ENCODE measurements at regions not wholly inside any gene's neighbourhood (a gene's known extent, or its start where the extent isn't known, plus 50 kb on each side); places are given as distances from the start of the nearest gene placed in this dataset.

DNA sequence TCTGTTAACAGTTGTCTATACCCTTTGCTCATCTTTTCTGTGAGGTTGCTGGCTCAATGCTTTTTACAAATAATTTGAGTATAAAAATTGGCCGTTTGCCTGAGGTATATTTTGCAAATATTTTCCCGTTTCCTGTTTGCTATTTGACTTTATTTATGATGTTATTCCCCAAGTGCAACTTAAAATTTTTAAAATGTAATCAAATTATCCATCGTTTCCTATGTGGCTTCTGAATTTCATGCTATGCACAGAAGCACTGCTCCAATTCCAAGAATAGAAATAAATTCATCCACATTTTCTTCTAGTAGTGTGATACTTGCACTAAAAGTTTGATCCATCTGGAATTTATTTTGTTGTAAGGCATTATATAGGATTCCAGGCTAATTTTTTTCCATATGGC, 123.6 kb downstream of the ZNF608 start:
- no peak overlapping the region for H3K27ac ChIP-seq
- H3K9me3 ChIP-seq: no peaks in the 10 kb centered on the region
- ATAC-seq: no peak
- H3K4me1 ChIP-seq: no peaks in the 10 kb centered on the region
- no peak for TF ChIP-seq CTCF (IDR thresholded peaks at IDR 0.05)
- TF ChIP-seq POLR2A (IDR thresholded peaks at IDR 0.05): no peak
- no peak for DNase-seq
- intact Hi-C loops (cut with DNase I): no loop called here
- no peaks in the 10 kb centered on the region for H3K27me3 ChIP-seq
- WGBS, 4 donors: 62 to 73% (median 68%) methylated on average over 3 of the region's 3 CpGs
- no peaks in the 10 kb centered on the region for H3K36me3 ChIP-seq
- no peak overlapping the region for H3K4me3 ChIP-seq

DNA sequence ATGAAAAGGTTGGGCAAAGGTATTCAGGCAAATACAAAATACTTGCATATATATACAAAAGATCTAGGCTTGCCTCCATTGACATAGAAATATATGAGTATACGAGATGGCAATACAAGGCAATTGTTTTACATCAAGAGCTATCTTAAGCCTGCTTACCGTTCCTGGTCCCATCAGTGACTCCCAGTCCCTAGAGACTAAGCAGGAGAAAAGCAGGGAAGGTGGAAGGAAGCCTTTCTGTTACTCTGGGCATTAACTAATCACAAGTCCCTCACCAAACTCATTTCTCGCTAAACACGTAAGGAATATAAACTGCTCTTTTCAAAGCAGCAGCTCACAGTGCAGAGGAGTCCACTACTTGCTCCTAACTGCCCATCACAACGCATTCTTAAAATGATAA, 125.2 kb downstream of the ZNF608 start:
- Histone ChIP-seq H3K27ac (no peak overlapping the region), H3K4me1 (no peaks in the 10 kb centered on the region), H3K4me3 (no peak overlapping the region), H3K27me3 (no peaks in the 10 kb centered on the region), H3K9me3 (no peaks in the 10 kb centered on the region), H3K36me3 (no peaks in the 10 kb centered on the region)
- intact Hi-C loops (cut with DNase I): no loop called here
- TF ChIP-seq POLR2A (IDR thresholded peaks at IDR 0.05) (no peak), CTCF (IDR thresholded peaks at IDR 0.05) (no peak)
- ATAC-seq: no peak
- 69 to 78% (median 72%) methylated on average over 5 of the region's 5 CpGs for WGBS, 4 donors
- DNase-seq: no peak

DNA sequence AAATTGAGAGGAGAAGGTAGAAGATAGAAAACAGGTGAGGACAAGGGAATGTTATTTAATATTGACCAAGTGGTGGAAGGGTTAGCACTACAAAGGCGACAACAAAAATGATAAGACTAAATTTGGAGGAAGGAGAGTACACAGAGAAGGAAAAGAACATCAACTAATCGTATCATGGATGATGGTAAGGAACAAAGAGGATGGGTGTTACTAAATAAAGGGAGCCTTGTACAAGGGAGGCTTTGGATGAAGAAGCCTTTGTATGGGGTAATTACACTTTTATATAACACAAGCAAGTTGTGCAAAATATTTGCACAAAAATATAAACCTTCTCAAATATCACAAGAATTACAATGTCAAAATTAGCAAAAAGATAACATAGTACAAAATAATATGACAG, 125.7 kb downstream of the ZNF608 start:
- intact Hi-C loops (cut with DNase I): no loop called here
- H3K27ac ChIP-seq: no peak overlapping the region
- no peak for ATAC-seq
- 90 to 95% (median 91%) methylated on average over 2 of the region's 2 CpGs for WGBS, 4 donors
- H3K9me3 ChIP-seq: no peaks in the 10 kb centered on the region
- H3K4me1 ChIP-seq: no peaks in the 10 kb centered on the region
- H3K36me3 ChIP-seq: no peaks in the 10 kb centered on the region
- no peak for TF ChIP-seq POLR2A (IDR thresholded peaks at IDR 0.05)
- TF ChIP-seq CTCF (IDR thresholded peaks at IDR 0.05): no peak
- H3K4me3 ChIP-seq: no peak overlapping the region
- DNase-seq: no peak
- H3K27me3 ChIP-seq: no peaks in the 10 kb centered on the region

DNA sequence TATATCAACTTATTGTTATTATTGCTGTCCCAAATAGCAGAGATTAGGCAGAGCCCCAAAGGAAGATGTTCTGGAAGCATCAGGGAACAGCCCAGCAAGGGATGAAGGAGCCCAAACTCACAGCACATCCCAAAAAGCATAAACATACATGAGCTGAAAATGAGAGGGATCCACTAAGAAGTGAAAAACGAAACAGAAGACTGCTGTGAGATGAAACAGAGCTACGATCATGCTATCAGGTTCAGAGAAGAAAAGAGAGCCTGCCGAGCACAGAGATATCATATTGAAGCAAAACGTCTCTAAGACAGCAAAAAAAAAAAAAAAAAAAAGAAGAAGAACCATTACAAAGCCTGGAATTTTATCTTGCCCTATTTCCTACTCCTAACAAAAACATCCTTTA, 127.3 kb downstream of the ZNF608 start:
- TF ChIP-seq POLR2A (IDR thresholded peaks at IDR 0.05) (no peak), CTCF (IDR thresholded peaks at IDR 0.05) (no peak)
- no peak overlapping the region for H3K27ac ChIP-seq
- WGBS, 4 donors: 71 to 91% (median 85%) methylated on average over 4 of the region's 4 CpGs
- H3K4me3 ChIP-seq: no peak overlapping the region
- no peak for ATAC-seq
- no peaks in the 10 kb centered on the region for H3K4me1 ChIP-seq
- no peaks in the 10 kb centered on the region for H3K9me3 ChIP-seq
- no peaks in the 10 kb centered on the region for H3K27me3 ChIP-seq
- DNase-seq: no peak
- intact Hi-C loops (cut with DNase I): no loop called here
- no peaks in the 10 kb centered on the region for H3K36me3 ChIP-seq
